GM12878 (cell line): ENCODE measurements at regions not wholly inside any gene's neighbourhood (a gene's known extent, or its start where the extent isn't known, plus 50 kb on each side); places are given as distances from the start of the nearest gene placed in this dataset.

Experiments used
- DPF2 ChIP-seq: fragments of 450-650 bp; IDR thresholded peaks from 2 replicates; pipeline ENCODE4 v1.6.1; 2017; ENCODE audit warnings: mild to moderate bottlenecking
- EP300 ChIP-seq, 2 experiments: fragments of 150-350 bp in 1 of 2; IDR thresholded peaks; 2 replicates each; pipeline ENCODE4 v1.6.1; 2011 to 2012; ENCODE audit warnings: low read depth in 2 of 2, low read length in 2 of 2, borderline replicate concordance in 1 of 2, improper control_type of control experiment in 1 of 2, inconsistent platforms in 1 of 2; ENCODE audit not compliant: control insufficient read depth in 1 of 2
- HCFC1 ChIP-seq: fragments of 150-350 bp; IDR thresholded peaks from 2 replicates; pipeline ENCODE4 v1.6.1; 2014; ENCODE audit warnings: low read length
- JUND ChIP-seq: IDR thresholded peaks from 2 replicates; pipeline ENCODE4 v1.6.1; 2012; ENCODE audit warnings: low read depth, mild to moderate bottlenecking, low read length, improper control_type of control experiment, moderate library complexity
- POLR2A ChIP-seq: IDR thresholded peaks from 2 replicates; pipeline ENCODE4 v1.6.1; 2011; ENCODE audit warnings: low read depth, mild to moderate bottlenecking, low read length
- RAD21 ChIP-seq: IDR thresholded peaks from 2 replicates; pipeline ENCODE4 v1.6.1; 2011; ENCODE audit warnings: mild to moderate bottlenecking, low read depth, low read length, moderate library complexity; ENCODE audit not compliant: insufficient read depth
- RAD51 ChIP-seq: fragments of 450-650 bp; IDR thresholded peaks from 2 replicates; pipeline ENCODE4 v1.6.1; 2016; ENCODE audit warnings: moderate library complexity, mild to moderate bottlenecking, inconsistent platforms
- SMARCA5 ChIP-seq: fragments of 450-650 bp; IDR thresholded peaks from 2 replicates; pipeline ENCODE4 v1.6.1; 2017; ENCODE audit warnings: mild to moderate bottlenecking
- ZNF24 ChIP-seq: fragments of 450-650 bp; IDR thresholded peaks from 2 replicates; pipeline ENCODE4 v1.6.1; 2017; ENCODE audit warnings: antibody characterized with exemption, mild to moderate bottlenecking
- TF ChIP-seq, protein P1 (sequence below), 3 experiments: IDR thresholded peaks in 2 of 3; conservative IDR thresholded peaks in 1 of 3; 2 replicates each; pipeline ENCODE4 v1.5.1; 2011; ENCODE audit warnings: low read depth in 3 of 3, low read length in 3 of 3, mild to moderate bottlenecking in 3 of 3, control low read depth in 2 of 3, moderate library complexity in 2 of 3, inconsistent platforms in 1 of 3, mixed read lengths in 1 of 3; ENCODE audit not compliant: control insufficient read depth in 2 of 3, insufficient read depth in 1 of 3; ENCODE audit errors: extremely low read depth in 1 of 3
- TF ChIP-seq, protein P2 (sequence below): fragments of 450-650 bp; IDR thresholded peaks from 2 replicates; pipeline ENCODE4 v1.6.1; 2018; ENCODE audit warnings: borderline replicate concordance, mild to moderate bottlenecking; ENCODE audit not compliant: partially characterized antibody
- TF ChIP-seq, protein P3 (sequence below): IDR thresholded peaks from 2 replicates; pipeline ENCODE4 v1.6.1; 2012; ENCODE audit warnings: low read depth, low read length, improper control_type of control experiment
- TF ChIP-seq, protein P4 (sequence below): IDR thresholded peaks from 2 replicates; pipeline ENCODE4 v1.6.1; 2012; ENCODE audit warnings: mild to moderate bottlenecking, low read depth, low read length

DNA sequence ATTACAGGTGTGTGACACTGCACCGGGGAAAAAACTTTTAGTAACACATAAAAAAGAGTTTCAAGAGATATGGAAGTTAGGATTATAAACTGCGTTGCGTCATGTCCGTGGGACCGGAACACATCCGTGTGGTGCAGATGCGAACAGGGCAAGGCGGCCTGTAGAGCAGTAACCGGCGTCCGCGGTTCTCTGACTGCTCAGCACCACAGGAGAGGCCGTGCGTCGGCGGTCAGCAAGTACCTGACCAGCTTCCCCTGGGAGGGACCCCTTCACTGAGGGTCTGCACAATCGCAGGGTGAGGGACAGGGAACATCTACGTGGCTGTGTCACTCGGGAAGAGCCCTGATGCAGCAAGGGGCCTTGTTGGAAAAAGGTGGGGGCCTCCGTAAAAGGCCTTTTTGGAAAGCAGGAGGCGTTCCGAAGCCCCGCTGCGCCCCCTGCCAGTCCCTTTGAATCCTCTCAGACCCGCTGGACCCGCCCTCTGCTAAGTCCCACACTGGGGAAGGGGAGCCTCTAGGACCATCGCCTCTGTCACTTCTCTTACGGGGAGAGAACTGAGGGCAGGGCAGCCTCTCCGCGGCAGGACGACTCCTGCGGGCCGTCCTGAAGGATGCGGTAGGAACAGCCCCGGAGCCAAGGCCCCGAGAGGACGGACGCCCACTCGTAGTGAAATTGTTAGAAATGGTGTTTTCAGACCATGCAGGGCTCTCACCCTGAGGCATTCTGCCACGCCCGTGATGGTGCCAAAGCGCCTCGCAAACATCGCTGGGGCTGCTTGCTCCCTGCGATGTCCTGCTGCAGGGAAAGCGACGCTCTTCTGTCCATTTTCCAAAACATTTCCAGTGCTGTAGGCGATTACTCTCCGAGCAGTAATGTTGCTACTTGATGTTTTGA, 771.6 kb upstream of the COBL start:
- TF ChIP-seq POLR2A (no peak), RAD21 (no peak), SMARCA5 (no peak), DPF2 (no peak), JUND (no peak), RAD51 (no peak), ZNF24 (no peak), EP300 (IDR thresholded peaks at IDR 0.05; ENCODE audit: borderline replicate concordance in 1 of 2, control insufficient read depth in 1 of 2, low read depth in 2 of 2, low read length in 2 of 2) (no peak), HCFC1 (no peak)
- TF ChIP-seq, protein P1, sequence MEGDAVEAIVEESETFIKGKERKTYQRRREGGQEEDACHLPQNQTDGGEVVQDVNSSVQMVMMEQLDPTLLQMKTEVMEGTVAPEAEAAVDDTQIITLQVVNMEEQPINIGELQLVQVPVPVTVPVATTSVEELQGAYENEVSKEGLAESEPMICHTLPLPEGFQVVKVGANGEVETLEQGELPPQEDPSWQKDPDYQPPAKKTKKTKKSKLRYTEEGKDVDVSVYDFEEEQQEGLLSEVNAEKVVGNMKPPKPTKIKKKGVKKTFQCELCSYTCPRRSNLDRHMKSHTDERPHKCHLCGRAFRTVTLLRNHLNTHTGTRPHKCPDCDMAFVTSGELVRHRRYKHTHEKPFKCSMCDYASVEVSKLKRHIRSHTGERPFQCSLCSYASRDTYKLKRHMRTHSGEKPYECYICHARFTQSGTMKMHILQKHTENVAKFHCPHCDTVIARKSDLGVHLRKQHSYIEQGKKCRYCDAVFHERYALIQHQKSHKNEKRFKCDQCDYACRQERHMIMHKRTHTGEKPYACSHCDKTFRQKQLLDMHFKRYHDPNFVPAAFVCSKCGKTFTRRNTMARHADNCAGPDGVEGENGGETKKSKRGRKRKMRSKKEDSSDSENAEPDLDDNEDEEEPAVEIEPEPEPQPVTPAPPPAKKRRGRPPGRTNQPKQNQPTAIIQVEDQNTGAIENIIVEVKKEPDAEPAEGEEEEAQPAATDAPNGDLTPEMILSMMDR (IDR thresholded peaks at IDR 0.05 in 2 of 3, conservative IDR thresholded peaks at IDR 0.05 in 1 of 3; ENCODE audit: control insufficient read depth in 2 of 3, extremely low read depth in 1 of 3, insufficient read depth in 1 of 3, low read depth in 3 of 3, low read length in 3 of 3), result no peak
- TF ChIP-seq, protein P2, sequence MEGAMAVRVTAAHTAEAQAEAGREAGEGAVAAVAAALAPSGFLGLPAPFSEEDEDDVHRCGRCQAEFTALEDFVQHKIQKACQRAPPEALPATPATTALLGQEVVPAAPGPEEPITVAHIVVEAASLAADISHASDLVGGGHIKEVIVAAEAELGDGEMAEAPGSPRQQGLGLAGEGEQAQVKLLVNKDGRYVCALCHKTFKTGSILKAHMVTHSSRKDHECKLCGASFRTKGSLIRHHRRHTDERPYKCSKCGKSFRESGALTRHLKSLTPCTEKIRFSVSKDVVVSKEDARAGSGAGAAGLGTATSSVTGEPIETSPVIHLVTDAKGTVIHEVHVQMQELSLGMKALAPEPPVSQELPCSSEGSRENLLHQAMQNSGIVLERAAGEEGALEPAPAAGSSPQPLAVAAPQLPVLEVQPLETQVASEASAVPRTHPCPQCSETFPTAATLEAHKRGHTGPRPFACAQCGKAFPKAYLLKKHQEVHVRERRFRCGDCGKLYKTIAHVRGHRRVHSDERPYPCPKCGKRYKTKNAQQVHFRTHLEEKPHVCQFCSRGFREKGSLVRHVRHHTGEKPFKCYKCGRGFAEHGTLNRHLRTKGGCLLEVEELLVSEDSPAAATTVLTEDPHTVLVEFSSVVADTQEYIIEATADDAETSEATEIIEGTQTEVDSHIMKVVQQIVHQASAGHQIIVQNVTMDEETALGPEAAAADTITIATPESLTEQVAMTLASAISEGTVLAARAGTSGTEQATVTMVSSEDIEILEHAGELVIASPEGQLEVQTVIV, result no peak
- TF ChIP-seq, protein P3, sequence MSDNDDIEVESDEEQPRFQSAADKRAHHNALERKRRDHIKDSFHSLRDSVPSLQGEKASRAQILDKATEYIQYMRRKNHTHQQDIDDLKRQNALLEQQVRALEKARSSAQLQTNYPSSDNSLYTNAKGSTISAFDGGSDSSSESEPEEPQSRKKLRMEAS, result no peak
- TF ChIP-seq, protein P4, sequence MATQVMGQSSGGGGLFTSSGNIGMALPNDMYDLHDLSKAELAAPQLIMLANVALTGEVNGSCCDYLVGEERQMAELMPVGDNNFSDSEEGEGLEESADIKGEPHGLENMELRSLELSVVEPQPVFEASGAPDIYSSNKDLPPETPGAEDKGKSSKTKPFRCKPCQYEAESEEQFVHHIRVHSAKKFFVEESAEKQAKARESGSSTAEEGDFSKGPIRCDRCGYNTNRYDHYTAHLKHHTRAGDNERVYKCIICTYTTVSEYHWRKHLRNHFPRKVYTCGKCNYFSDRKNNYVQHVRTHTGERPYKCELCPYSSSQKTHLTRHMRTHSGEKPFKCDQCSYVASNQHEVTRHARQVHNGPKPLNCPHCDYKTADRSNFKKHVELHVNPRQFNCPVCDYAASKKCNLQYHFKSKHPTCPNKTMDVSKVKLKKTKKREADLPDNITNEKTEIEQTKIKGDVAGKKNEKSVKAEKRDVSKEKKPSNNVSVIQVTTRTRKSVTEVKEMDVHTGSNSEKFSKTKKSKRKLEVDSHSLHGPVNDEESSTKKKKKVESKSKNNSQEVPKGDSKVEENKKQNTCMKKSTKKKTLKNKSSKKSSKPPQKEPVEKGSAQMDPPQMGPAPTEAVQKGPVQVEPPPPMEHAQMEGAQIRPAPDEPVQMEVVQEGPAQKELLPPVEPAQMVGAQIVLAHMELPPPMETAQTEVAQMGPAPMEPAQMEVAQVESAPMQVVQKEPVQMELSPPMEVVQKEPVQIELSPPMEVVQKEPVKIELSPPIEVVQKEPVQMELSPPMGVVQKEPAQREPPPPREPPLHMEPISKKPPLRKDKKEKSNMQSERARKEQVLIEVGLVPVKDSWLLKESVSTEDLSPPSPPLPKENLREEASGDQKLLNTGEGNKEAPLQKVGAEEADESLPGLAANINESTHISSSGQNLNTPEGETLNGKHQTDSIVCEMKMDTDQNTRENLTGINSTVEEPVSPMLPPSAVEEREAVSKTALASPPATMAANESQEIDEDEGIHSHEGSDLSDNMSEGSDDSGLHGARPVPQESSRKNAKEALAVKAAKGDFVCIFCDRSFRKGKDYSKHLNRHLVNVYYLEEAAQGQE, result no peak
